H1 (cell line): ENCODE measurements at regions not wholly inside any gene's neighbourhood (a gene's known extent, or its start where the extent isn't known, plus 50 kb on each side); places are given as distances from the start of the nearest gene placed in this dataset.

ENCODE experiments used
- CTCF ChIA-PET: fragments of 300-600 bp; sonication (Branson Sonifier 250); formaldehyde crosslinking; loops from one replicate; lab custom pipeline; 2021; ENCODE audit not compliant: partially characterized antibody; lab: Charles Lee
- POLR2A ChIA-PET: fragments of 300-600 bp; sonication (Branson Sonifier 250); formaldehyde crosslinking; loops from one replicate; lab custom pipeline; 2021; ENCODE audit warnings: inconsistent platforms; ENCODE audit not compliant: partially characterized antibody; lab: Charles Lee
- DNase-seq, 2 experiments: peaks; one replicate each; pipeline versions ENCODE4 v3.0.0 to v3.0.0-alpha.2; 2010 to 2022; ENCODE audit warnings: low spot score in 2 of 2, low read depth in 1 of 2, mixed read lengths in 1 of 2
- FAIRE-seq: peaks from 2 replicates; lab custom pipeline; 2011; peaks lifted over from hg19 to GRCh38; lab: Jason Lieb, UNC
- H2AFZ ChIP-seq: 2 replicates; pipeline ENCODE4 v1.8.1; 2012; ENCODE audit warnings: low read length, inconsistent platforms
- H2AK5ac ChIP-seq: 2 replicates; pipeline ENCODE4 v1.6.1; 2013; ENCODE audit warnings: low read depth, low read length
- H2BK120ac ChIP-seq: replicated peaks from 2 replicates; pipeline ENCODE3; 2013; ENCODE audit warnings: low read depth, low read length, inconsistent platforms
- H2BK12ac ChIP-seq: 2 replicates; pipeline ENCODE4 v1.6.1; 2013; ENCODE audit warnings: low read depth, low read length
- H2BK15ac ChIP-seq: 2 replicates; pipeline ENCODE4 v1.6.1; 2013; ENCODE audit warnings: low read length
- H2BK20ac ChIP-seq: 2 replicates; pipeline ENCODE4 v1.6.1; 2013; ENCODE audit warnings: low read length
- H2BK5ac ChIP-seq: 2 replicates; pipeline ENCODE4 v1.6.1; 2013; ENCODE audit warnings: low read depth, low read length
- H3K14ac ChIP-seq: 2 replicates; pipeline ENCODE4 v1.6.1; 2013; ENCODE audit warnings: inconsistent platforms; ENCODE audit not compliant: insufficient read length
- H3K18ac ChIP-seq: 2 replicates; pipeline ENCODE4 v1.6.1; 2013; ENCODE audit warnings: low read length; ENCODE audit errors: extremely low read depth
- H3K23ac ChIP-seq: 2 replicates; pipeline ENCODE4 v1.6.1; 2013; ENCODE audit warnings: inconsistent platforms; ENCODE audit not compliant: insufficient read length
- H3K23me2 ChIP-seq: 2 replicates; pipeline ENCODE4 v1.6.1; 2013; ENCODE audit warnings: low read depth, low read length
- H3K27ac ChIP-seq: 2 replicates; pipeline ENCODE4 v1.6.1; 2011; ENCODE audit warnings: low read depth, low read length, inconsistent platforms
- H3K27me3 ChIP-seq, 4 experiments: replicated peaks in 1 of 4; 1 replicate in 1 of 4; 2 replicates in 3 of 4; pipeline versions ENCODE4 v1.6.1 to v1.8.1; 2011 to 2013; ENCODE audit warnings: low read length in 3 of 4, mild to moderate bottlenecking in 3 of 4, inconsistent platforms in 2 of 4, mixed read lengths in 2 of 4, moderate library complexity in 1 of 4; ENCODE audit not compliant: control insufficient read depth in 3 of 4, insufficient read depth in 3 of 4; ENCODE audit errors: extremely low read depth in 1 of 4
- H3K36me3 ChIP-seq, 4 experiments: 2 replicates each; pipeline versions ENCODE4 v1.6.1 to v1.8.1; 2011 to 2013; ENCODE audit warnings: mild to moderate bottlenecking in 4 of 4, low read length in 3 of 4, moderate library complexity in 2 of 4, control low read depth in 1 of 4, inconsistent platforms in 1 of 4; ENCODE audit not compliant: insufficient read depth in 4 of 4, control insufficient read depth in 2 of 4
- H3K4ac ChIP-seq: replicated peaks from 2 replicates; pipeline ENCODE3; 2013; ENCODE audit warnings: low read length, low read depth, mixed read lengths, inconsistent platforms; ENCODE audit not compliant: insufficient read length
- H3K4me1 ChIP-seq, 4 experiments: replicated peaks in 1 of 4; 1 replicate in 1 of 4; 2 replicates in 3 of 4; pipeline versions ENCODE4 v1.6.1 to v1.8.1; 2011 to 2013; ENCODE audit warnings: low read length in 3 of 4, inconsistent platforms in 2 of 4, mixed read lengths in 1 of 4; ENCODE audit not compliant: insufficient read depth in 4 of 4, control insufficient read depth in 3 of 4
- H3K4me2 ChIP-seq, 2 experiments: 2 replicates each; pipeline versions ENCODE4 v1.6.1 to v1.8.1; 2011 to 2013; ENCODE audit warnings: low read depth in 2 of 2, low read length in 2 of 2, control low read depth in 1 of 2, inconsistent platforms in 1 of 2, mild to moderate bottlenecking in 1 of 2; ENCODE audit not compliant: insufficient read depth in 1 of 2
- H3K4me3 ChIP-seq, 4 experiments: fragments of 200-600, 300-600 bp in 1 of 4; sonication (generic), shearing (Covaris generic), sonication (Bioruptor Twin) in 1 of 4; 2 replicates each; pipeline versions ENCODE4 v1.5.1 to v1.8.1; 2011 to 2016; ENCODE audit warnings: low read length in 4 of 4, low read depth in 3 of 4, control low read depth in 2 of 4, inconsistent platforms in 2 of 4, mild to moderate bottlenecking in 2 of 4, mixed read lengths in 1 of 4, moderate library complexity in 1 of 4; ENCODE audit not compliant: insufficient read depth in 2 of 4; ENCODE audit errors: extremely low read depth in 1 of 4
- H3K56ac ChIP-seq: replicated peaks from 2 replicates; pipeline ENCODE3; 2013; ENCODE audit warnings: low read depth, mild to moderate bottlenecking, mixed read lengths, low read length, inconsistent platforms; ENCODE audit not compliant: insufficient read length
- H3K79me1 ChIP-seq: 2 replicates; pipeline ENCODE4 v1.6.1; 2013; ENCODE audit warnings: low read depth, low read length, control low read depth
- H3K79me2 ChIP-seq, 2 experiments: 2 replicates each; pipeline versions ENCODE4 v1.6.1 to v1.8.1; 2012 to 2013; ENCODE audit warnings: low read length in 2 of 2, mild to moderate bottlenecking in 2 of 2, inconsistent platforms in 1 of 2; ENCODE audit not compliant: insufficient read depth in 2 of 2, control insufficient read depth in 1 of 2
- H3K9ac ChIP-seq, 4 experiments: replicated peaks in 1 of 4; 1 replicate in 1 of 4; 2 replicates in 3 of 4; pipeline versions ENCODE4 v1.6.1 to v1.8.1; 2011 to 2013; ENCODE audit warnings: low read depth in 3 of 4, low read length in 3 of 4, control low read depth in 2 of 4, mild to moderate bottlenecking in 2 of 4, moderate library complexity in 2 of 4, inconsistent platforms in 1 of 4; ENCODE audit errors: extremely low read depth in 1 of 4
- H3K9me3 ChIP-seq, 2 experiments: 2 replicates each; pipeline versions ENCODE4 v1.6.1 to v1.8.1; 2012 to 2013; ENCODE audit warnings: mild to moderate bottlenecking in 2 of 2, moderate library complexity in 2 of 2, control low read depth in 1 of 2, inconsistent platforms in 1 of 2, low read depth in 1 of 2, low read length in 1 of 2, mixed read lengths in 1 of 2; ENCODE audit not compliant: insufficient read depth in 2 of 2
- H4K20me1 ChIP-seq, 2 experiments: replicated peaks in 1 of 2; 2 replicates each; pipeline versions ENCODE3 to v1.8.1; 2011 to 2013; ENCODE audit warnings: inconsistent platforms in 2 of 2, low read length in 2 of 2, mild to moderate bottlenecking in 1 of 2; ENCODE audit not compliant: insufficient read depth in 2 of 2, control insufficient read depth in 1 of 2
- H4K5ac ChIP-seq: 2 replicates; pipeline ENCODE4 v1.6.1; 2013; ENCODE audit warnings: low read length, low read depth, mixed read lengths, inconsistent platforms; ENCODE audit not compliant: insufficient read length
- H4K8ac ChIP-seq: 2 replicates; pipeline ENCODE4 v1.8.0; 2013; ENCODE audit warnings: mild to moderate bottlenecking, moderate library complexity, low read length, inconsistent platforms; ENCODE audit not compliant: insufficient read depth; ENCODE audit errors: extremely low read depth
- H4K91ac ChIP-seq: replicated peaks from 2 replicates; pipeline ENCODE3; 2013; ENCODE audit warnings: low read length, mixed read lengths, inconsistent platforms; ENCODE audit not compliant: insufficient read length
- E2F6 ChIP-seq: IDR thresholded peaks from 2 replicates; pipeline ENCODE4 v1.6.1; 2012; ENCODE audit warnings: inconsistent platforms
- SIX5 ChIP-seq: IDR thresholded peaks from 2 replicates; pipeline ENCODE4 v1.6.1; 2011; ENCODE audit warnings: mild to moderate bottlenecking, low read depth, low read length
- WGBS, 2 experiments: shearing (Covaris generic) in 1 of 2; methylation state at CpG; one replicate each; pipeline versions ENCODE4 v1.1.6 to v1.1.7; 2013 to 2015; ENCODE audit warnings: low lambda C conversion rate in 2 of 2, mixed read lengths in 2 of 2, inconsistent platforms in 1 of 2, low coverage in 1 of 2, missing lambda C conversion rate in 1 of 2; ENCODE audit not compliant: insufficient replicate concordance in 2 of 2, insufficient coverage in 1 of 2, insufficient read length in 1 of 2; ENCODE audit errors: extremely low coverage in 1 of 2, missing lambda C conversion rate in 1 of 2; 5-methylcytosine and 5-hydroxymethylcytosine counted together

- FAIRE-seq = no peak
- H3K18ac ChIP-seq = no peak overlapping the region
- 0 out of 2 replicates have a peak overlapping the region, but pooled peaks have one; percentile 21 for H2BK5ac ChIP-seq
- no peak overlapping the region for H2BK12ac ChIP-seq
- H3K23ac ChIP-seq = no peak overlapping the region
- H3K27ac ChIP-seq = no peak overlapping the region
- H3K9ac ChIP-seq = no peak overlapping the region
- no peak overlapping the region for H4K5ac ChIP-seq
- CTCF ChIA-PET = interaction anchor here (1.0 to 2.0 kb wide), 5 partner anchors 10 to 96 kb away, joined by 3 to 7 read pairs (median 3); no protein-coding TSS in a partner anchor
- no peaks in the 10 kb centered on the region for H4K20me1 ChIP-seq
- H3K23me2 ChIP-seq = 0 out of 2 replicates have a peak, but pooled peaks cover 1% of the 10 kb centered on the region
- POLR2A ChIA-PET = interaction anchor here (0.6 kb wide), 1 partner anchor 205 kb away, joined by 3 read pairs; no protein-coding TSS in a partner anchor
- WGBS, 2 experiments = 80% methylated on average over 19 of the region's 19 CpGs; no CpG with 5 or more reads in 1 of the 2 experiments
- no peak overlapping the region for H3K4me2 ChIP-seq
- no peak overlapping the region for H3K56ac ChIP-seq
- H2AFZ ChIP-seq = no peak overlapping the region
- no peaks in the 10 kb centered on the region for H3K79me2 ChIP-seq
- no peak for DNase-seq
- no peaks in the 10 kb centered on the region for H3K27me3 ChIP-seq
- H2BK20ac ChIP-seq = no peak overlapping the region
- no peak overlapping the region for H3K4me3 ChIP-seq
- H3K4ac ChIP-seq = no peak overlapping the region
- no peaks in the 10 kb centered on the region for H3K36me3 ChIP-seq
- no peaks in the 10 kb centered on the region for H3K4me1 ChIP-seq
- H4K8ac ChIP-seq = 0 out of 2 replicates have a peak overlapping the region, but pooled peaks have one; percentile 69
- H2BK15ac ChIP-seq = no peak overlapping the region
- H3K14ac ChIP-seq = no peak overlapping the region
- no peaks in the 10 kb centered on the region for H3K79me1 ChIP-seq
- TF ChIP-seq E2F6 (no peak), SIX5 (no peak)
- H2AK5ac ChIP-seq = no peak overlapping the region
- no peaks in the 10 kb centered on the region for H3K9me3 ChIP-seq
- no peak overlapping the region for H2BK120ac ChIP-seq
- no peak overlapping the region for H4K91ac ChIP-seq
Observed at GRCh38 chr16:87160701-87161337, 156.4 kb downstream of the C16orf95 start.
